Astrocyte (in vitro differentiated cells and primary cell): ENCODE measurements at regions not wholly inside any gene's neighbourhood (a gene's known extent, or its start where the extent isn't known, plus 50 kb on each side); places are given as distances from the start of the nearest gene placed in this dataset.

ENCODE experiments used
- DNase-seq: peaks from one replicate; pipeline ENCODE4 v3.0.0-alpha.2; 2010; ENCODE audit warnings: low read depth
- FAIRE-seq: peaks from 2 replicates; lab custom pipeline; 2011; peaks lifted over from hg19 to GRCh38; lab: Jason Lieb, UNC
- H2AFZ ChIP-seq: 2 replicates; pipeline ENCODE4 v1.6.0; 2012; ENCODE audit warnings: low read depth, low read length, inconsistent platforms
- H3K27ac ChIP-seq: 2 replicates; pipeline ENCODE4 v1.5.1; 2011; ENCODE audit warnings: low read depth, low read length, inconsistent platforms
- H3K27me3 ChIP-seq: 2 replicates; pipeline ENCODE4 v1.6.0; 2011; ENCODE audit warnings: low read length, inconsistent platforms; ENCODE audit not compliant: insufficient read depth
- H3K36me3 ChIP-seq: 2 replicates; pipeline ENCODE4 v1.5.1; 2011; ENCODE audit warnings: low read length, inconsistent platforms; ENCODE audit not compliant: insufficient read depth
- H3K4me1 ChIP-seq: 2 replicates; pipeline ENCODE4 v1.5.1; 2011; ENCODE audit warnings: low read length, inconsistent platforms; ENCODE audit not compliant: insufficient read depth
- H3K4me2 ChIP-seq: 2 replicates; pipeline ENCODE4 v1.6.0; 2012; ENCODE audit warnings: low read length, inconsistent platforms
- H3K4me3 ChIP-seq: 2 replicates; pipeline ENCODE4 v1.5.1; 2011; ENCODE audit warnings: low read depth, mild to moderate bottlenecking, low read length, inconsistent platforms; ENCODE audit not compliant: insufficient read depth
- H3K79me2 ChIP-seq: 2 replicates; pipeline ENCODE4 v1.6.0; 2012; ENCODE audit warnings: mild to moderate bottlenecking, low read length, inconsistent platforms; ENCODE audit not compliant: insufficient read depth
- H3K9ac ChIP-seq: 2 replicates; pipeline ENCODE4 v1.6.0; 2012; ENCODE audit warnings: mild to moderate bottlenecking, low read length, inconsistent platforms
- H3K9me3 ChIP-seq: 2 replicates; pipeline ENCODE4 v1.5.1; 2012; ENCODE audit warnings: low read depth, mild to moderate bottlenecking, low read length, inconsistent platforms; ENCODE audit not compliant: insufficient read depth
- H4K20me1 ChIP-seq: 2 replicates; pipeline ENCODE4 v1.6.0; 2012; ENCODE audit warnings: low read length, inconsistent platforms; ENCODE audit not compliant: insufficient read depth
- H3K27ac Mint-ChIP-seq: one replicate; pipeline ENCODE4 v1.8.0; 2021; ENCODE audit warnings: mild to moderate bottlenecking, mixed read lengths; ENCODE audit not compliant: unreplicated experiment
- H3K27me3 Mint-ChIP-seq: one replicate; pipeline ENCODE4 v1.8.0; 2021; ENCODE audit warnings: low read depth, mixed read lengths; ENCODE audit not compliant: unreplicated experiment
- H3K36me3 Mint-ChIP-seq: one replicate; pipeline ENCODE4 v1.8.0; 2021; ENCODE audit warnings: low read depth, mixed read lengths; ENCODE audit not compliant: unreplicated experiment
- H3K4me1 Mint-ChIP-seq: one replicate; pipeline ENCODE4 v1.8.0; 2021; ENCODE audit warnings: low read depth, mixed read lengths; ENCODE audit not compliant: unreplicated experiment
- H3K4me3 Mint-ChIP-seq: one replicate; pipeline ENCODE4 v1.8.0; 2021; ENCODE audit warnings: mild to moderate bottlenecking, moderate library complexity, mixed read lengths; ENCODE audit not compliant: unreplicated experiment
- H3K9me3 Mint-ChIP-seq: one replicate; pipeline ENCODE4 v1.8.0; 2021; ENCODE audit warnings: mild to moderate bottlenecking, mixed read lengths; ENCODE audit not compliant: unreplicated experiment
- EZH2 ChIP-seq: IDR thresholded peaks from 2 replicates; pipeline ENCODE4 v1.6.1; 2012; ENCODE audit warnings: mild to moderate bottlenecking, low read length, inconsistent platforms; ENCODE audit not compliant: insufficient read depth
- TF ChIP-seq, protein P1 (sequence below): IDR thresholded peaks from 2 replicates; pipeline ENCODE4 v1.5.1; 2011; ENCODE audit warnings: low read depth, mild to moderate bottlenecking, inconsistent platforms, low read length, moderate library complexity; ENCODE audit not compliant: insufficient read depth

DNA sequence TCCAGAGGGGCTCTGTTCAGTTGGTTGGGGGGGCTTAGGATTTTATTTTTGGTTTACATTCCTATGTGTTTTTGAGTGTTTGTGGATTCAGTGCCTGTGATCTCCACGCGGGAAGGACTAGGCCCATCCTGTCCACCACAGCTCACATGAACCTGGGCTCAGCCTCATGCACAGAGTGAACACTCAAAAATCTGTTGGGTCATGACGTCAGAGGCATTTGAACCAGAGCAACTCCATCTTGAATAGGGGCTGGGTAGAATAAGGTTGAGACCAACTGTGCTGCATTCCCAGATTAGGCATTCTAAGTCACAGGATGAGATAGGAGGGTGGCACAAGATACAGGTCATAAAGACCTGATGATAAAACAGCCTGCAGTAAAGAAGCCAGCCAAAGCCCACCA, 133.3 kb downstream of the RAMP3 start:
- H3K36me3 Mint-ChIP-seq = no peaks in the 10 kb centered on the region
- Histone ChIP-seq H3K36me3 (no peaks in the 10 kb centered on the region), H3K4me3 (no peak overlapping the region), H2AFZ (no peak overlapping the region), H4K20me1 (no peaks in the 10 kb centered on the region), H3K9ac (no peak overlapping the region), H3K27me3 (no peaks in the 10 kb centered on the region), H3K79me2 (no peaks in the 10 kb centered on the region), H3K27ac (no peak overlapping the region), H3K9me3 (no peaks in the 10 kb centered on the region), H3K4me2 (no peak overlapping the region), H3K4me1 (no peaks in the 10 kb centered on the region)
- H3K9me3 Mint-ChIP-seq = peaks cover 2% of the 10 kb centered on the region
- no peak overlapping the region for H3K27ac Mint-ChIP-seq
- DNase-seq = no peak
- no peak for TF ChIP-seq EZH2
- TF ChIP-seq, protein P1, sequence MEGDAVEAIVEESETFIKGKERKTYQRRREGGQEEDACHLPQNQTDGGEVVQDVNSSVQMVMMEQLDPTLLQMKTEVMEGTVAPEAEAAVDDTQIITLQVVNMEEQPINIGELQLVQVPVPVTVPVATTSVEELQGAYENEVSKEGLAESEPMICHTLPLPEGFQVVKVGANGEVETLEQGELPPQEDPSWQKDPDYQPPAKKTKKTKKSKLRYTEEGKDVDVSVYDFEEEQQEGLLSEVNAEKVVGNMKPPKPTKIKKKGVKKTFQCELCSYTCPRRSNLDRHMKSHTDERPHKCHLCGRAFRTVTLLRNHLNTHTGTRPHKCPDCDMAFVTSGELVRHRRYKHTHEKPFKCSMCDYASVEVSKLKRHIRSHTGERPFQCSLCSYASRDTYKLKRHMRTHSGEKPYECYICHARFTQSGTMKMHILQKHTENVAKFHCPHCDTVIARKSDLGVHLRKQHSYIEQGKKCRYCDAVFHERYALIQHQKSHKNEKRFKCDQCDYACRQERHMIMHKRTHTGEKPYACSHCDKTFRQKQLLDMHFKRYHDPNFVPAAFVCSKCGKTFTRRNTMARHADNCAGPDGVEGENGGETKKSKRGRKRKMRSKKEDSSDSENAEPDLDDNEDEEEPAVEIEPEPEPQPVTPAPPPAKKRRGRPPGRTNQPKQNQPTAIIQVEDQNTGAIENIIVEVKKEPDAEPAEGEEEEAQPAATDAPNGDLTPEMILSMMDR = no peak
- no peak for FAIRE-seq
- peaks cover 3% of the 10 kb centered on the region for H3K4me1 Mint-ChIP-seq
- peaks cover 21% of the 10 kb centered on the region for H3K27me3 Mint-ChIP-seq
- H3K4me3 Mint-ChIP-seq = no peak overlapping the region

DNA sequence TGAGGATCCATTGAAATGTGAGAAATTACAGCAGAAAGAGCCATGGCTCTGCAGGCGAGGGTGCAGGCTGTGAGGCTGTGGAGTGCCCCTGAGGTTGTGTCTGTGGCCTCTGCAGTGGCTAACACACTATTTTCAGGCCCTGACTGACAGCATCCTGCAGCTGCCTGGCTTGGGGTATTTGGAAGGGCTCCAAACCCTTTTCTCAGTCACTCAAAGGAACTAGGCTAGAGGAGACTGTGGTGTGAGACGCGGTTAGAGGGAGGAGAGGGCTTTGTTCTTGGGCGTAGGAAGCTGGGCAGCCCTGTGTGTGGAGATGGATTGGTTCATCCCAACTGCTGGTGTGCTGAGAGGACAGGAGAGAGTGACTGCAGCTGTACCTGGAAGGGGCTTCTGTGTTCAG, 134.9 kb downstream of the RAMP3 start:
- H3K4me3 Mint-ChIP-seq = no peak overlapping the region
- Histone ChIP-seq H3K4me3 (no peak overlapping the region), H3K9me3 (no peaks in the 10 kb centered on the region), H3K9ac (no peak overlapping the region), H3K79me2 (no peaks in the 10 kb centered on the region), H3K4me2 (no peak overlapping the region), H3K36me3 (no peaks in the 10 kb centered on the region), H3K27me3 (no peaks in the 10 kb centered on the region), H4K20me1 (no peaks in the 10 kb centered on the region), H3K4me1 (no peaks in the 10 kb centered on the region), H3K27ac (no peak overlapping the region), H2AFZ (no peak overlapping the region)
- H3K4me1 Mint-ChIP-seq = peaks cover 3% of the 10 kb centered on the region
- peaks cover 29% of the 10 kb centered on the region for H3K27me3 Mint-ChIP-seq
- DNase-seq (peak; percentile 4), FAIRE-seq (no peak)
- no peak for TF ChIP-seq EZH2
- TF ChIP-seq, protein P1 = no peak
- no peak overlapping the region for H3K27ac Mint-ChIP-seq
- H3K9me3 Mint-ChIP-seq = peaks cover 2% of the 10 kb centered on the region
- H3K36me3 Mint-ChIP-seq = no peaks in the 10 kb centered on the region

DNA sequence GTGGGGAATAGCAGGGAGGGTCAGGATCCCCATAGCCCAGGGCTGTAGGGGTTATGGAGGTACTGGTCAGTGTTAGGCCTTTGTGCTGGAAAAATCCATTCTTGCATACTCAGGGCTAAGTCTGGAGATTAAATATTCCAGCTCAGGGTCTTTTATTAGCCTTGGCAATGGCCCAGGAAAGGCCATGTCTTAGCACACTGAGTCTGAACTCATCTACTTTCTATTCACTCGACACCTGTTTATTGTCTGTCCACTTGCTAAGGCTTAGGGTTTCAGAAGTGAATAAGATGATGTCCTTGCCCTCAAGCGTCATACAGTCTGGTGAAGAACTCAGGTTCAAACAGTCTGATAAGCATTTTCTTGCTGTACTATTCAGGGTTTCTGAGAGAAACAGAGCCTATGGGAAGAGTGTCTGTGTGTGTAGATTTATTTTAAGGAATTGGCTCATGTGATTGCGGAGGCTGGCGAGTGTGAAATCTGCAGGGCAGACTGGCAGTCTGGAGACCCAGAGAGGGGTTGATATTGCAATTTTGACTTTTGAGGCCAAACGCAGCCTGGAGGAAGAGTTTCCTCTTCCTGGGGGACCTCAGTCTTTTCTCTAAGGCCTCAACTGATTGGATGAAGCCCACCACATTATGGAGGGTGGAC, 135.8 kb downstream of the RAMP3 start:
- Mint-ChIP-seq H3K4me1 (peaks cover 3% of the 10 kb centered on the region), H3K4me3 (no peak overlapping the region), H3K36me3 (no peaks in the 10 kb centered on the region), H3K27me3 (peaks cover 29% of the 10 kb centered on the region), H3K9me3 (peaks cover 2% of the 10 kb centered on the region), H3K27ac (no peak overlapping the region)
- FAIRE-seq = no peak
- Histone ChIP-seq H2AFZ (no peak overlapping the region), H3K9ac (no peak overlapping the region), H3K4me3 (no peak overlapping the region), H3K36me3 (no peaks in the 10 kb centered on the region), H3K4me2 (no peak overlapping the region), H4K20me1 (no peaks in the 10 kb centered on the region), H3K79me2 (no peaks in the 10 kb centered on the region), H3K27me3 (no peaks in the 10 kb centered on the region), H3K4me1 (no peaks in the 10 kb centered on the region), H3K9me3 (no peaks in the 10 kb centered on the region), H3K27ac (no peak overlapping the region)
- DNase-seq = no peak
- TF ChIP-seq, protein P1 = no peak
- no peak for TF ChIP-seq EZH2
